GM13976 (cell line): ENCODE measurements at regions not wholly inside any gene's neighbourhood (a gene's known extent, or its start where the extent isn't known, plus 50 kb on each side); places are given as distances from the start of the nearest gene placed in this dataset.

Experiments used
- DNase-seq: peaks from one replicate; pipeline ENCODE4 v3.0.0; 2012; ENCODE audit warnings: low spot score
- in situ Hi-C: fragments of 300-500 bp; cut with MboI; formaldehyde crosslinking; loops from one replicate; pipeline ENCODE4 v1.12.0; 2022; ENCODE audit warnings: low sequenced_read_pairs, mixed read lengths, inconsistent platforms; ENCODE audit not compliant: unreplicated experiment
- TF ChIP-seq, protein P1 (sequence below): IDR thresholded peaks from 2 replicates; pipeline ENCODE4 v1.5.1; 2012; ENCODE audit warnings: borderline replicate concordance, mild to moderate bottlenecking; ENCODE audit not compliant: insufficient read depth; ENCODE audit errors: extremely low read depth, missing control alignments, control extremely low read depth

DNA sequence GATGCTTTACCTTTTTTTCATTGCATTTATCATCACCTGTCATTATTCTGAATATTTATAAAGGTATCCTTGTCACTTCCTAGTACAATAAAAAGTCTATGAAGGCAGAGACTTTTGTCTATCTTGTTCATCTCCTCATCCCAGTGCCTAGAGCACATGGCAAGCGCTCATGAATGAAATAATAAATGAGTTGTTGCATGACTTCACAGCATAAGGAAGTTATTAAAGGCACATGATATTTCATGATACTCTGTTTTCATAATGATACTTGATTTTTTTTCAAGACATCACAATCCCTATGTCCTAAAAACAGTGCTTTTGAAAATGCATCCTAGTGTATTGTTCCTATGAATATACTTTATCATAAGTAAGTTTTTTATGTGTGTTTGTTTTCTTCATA lies 310.6 kb upstream of the RSPO3 start:
- TF ChIP-seq, protein P1, sequence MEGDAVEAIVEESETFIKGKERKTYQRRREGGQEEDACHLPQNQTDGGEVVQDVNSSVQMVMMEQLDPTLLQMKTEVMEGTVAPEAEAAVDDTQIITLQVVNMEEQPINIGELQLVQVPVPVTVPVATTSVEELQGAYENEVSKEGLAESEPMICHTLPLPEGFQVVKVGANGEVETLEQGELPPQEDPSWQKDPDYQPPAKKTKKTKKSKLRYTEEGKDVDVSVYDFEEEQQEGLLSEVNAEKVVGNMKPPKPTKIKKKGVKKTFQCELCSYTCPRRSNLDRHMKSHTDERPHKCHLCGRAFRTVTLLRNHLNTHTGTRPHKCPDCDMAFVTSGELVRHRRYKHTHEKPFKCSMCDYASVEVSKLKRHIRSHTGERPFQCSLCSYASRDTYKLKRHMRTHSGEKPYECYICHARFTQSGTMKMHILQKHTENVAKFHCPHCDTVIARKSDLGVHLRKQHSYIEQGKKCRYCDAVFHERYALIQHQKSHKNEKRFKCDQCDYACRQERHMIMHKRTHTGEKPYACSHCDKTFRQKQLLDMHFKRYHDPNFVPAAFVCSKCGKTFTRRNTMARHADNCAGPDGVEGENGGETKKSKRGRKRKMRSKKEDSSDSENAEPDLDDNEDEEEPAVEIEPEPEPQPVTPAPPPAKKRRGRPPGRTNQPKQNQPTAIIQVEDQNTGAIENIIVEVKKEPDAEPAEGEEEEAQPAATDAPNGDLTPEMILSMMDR, result no peak
- no peak for DNase-seq
- in situ Hi-C loops, result no loop called here

- TF ChIP-seq, protein P1, result no peak
- in situ Hi-C loops, result no loop called here
- DNase-seq, result no peak
These were observed 307.1 kb upstream of the RSPO3 start for GRCh38 chr6:126811321-126811720.

- DNase-seq, result no peak
- TF ChIP-seq, protein P1, result no peak
- in situ Hi-C loops, result no loop called here
These were observed 306.5 kb upstream of the RSPO3 start for GRCh38 chr6:126812010-126812409.

DNA sequence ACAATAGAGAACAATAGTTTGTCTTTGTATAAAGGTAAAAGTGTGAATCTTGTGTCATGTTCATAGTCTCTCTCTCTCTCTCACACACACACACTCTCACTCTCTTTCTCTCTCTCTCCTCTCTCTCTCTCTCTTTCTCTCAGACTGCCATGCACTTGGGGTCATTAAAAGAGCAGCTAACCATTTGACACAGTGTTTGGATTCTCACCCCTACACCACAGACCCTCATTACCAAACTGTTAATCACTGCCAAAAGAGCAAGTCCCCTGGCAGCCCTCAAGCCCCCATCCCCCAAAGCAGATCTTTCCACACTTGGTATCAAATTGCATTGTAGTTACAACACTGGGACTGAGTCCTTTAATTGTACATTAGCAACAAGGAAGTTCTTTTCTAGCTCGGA lies 305.8 kb upstream of the RSPO3 start:
- no peak for DNase-seq
- in situ Hi-C loops, result no loop called here
- TF ChIP-seq, protein P1, result no peak

DNA sequence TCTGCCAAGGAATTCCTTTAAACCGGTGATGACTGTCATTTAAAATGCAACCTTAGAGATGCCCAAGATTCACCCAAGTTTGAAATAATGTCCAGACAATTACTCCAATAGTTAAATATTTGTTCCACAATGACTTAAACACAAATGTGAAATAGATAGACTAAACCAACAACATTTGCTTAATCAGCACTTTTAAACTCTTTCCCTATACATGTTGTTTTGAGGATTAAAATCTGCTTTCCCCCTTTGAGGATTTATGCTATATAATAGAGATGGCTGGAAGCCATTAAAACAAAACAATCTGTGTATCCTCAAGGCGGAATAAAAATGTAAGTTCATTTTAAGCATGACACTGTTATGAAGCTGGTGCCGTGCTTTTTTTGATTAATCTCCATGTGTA lies 297.8 kb upstream of the RSPO3 start:
- no peak for DNase-seq
- TF ChIP-seq, protein P1, result no peak
- in situ Hi-C loops, result no loop called here

- TF ChIP-seq, protein P1, result no peak
- DNase-seq, result no peak
- in situ Hi-C loops, result no loop called here
These were observed 296.8 kb upstream of the RSPO3 start for GRCh38 chr6:126821706-126822105.

DNA sequence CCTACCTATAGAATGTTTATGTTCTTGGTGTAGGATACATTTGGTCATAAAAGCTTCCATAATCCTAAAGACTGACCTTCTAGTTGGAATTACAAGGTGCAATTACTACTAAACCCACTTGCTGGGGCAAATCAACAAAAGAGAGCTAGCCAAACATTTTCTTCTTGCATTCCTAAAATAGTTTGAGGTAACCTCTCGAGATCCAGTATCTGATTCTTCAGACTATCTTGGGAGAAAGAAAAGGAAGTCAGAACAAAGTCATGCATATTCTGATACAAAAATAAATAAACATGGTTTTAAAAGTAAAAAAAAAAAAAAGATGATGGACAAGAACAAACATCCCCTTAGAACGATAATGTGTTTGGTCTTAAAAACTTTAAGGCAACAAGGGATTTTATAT lies 294.2 kb upstream of the RSPO3 start:
- TF ChIP-seq, protein P1, result no peak
- in situ Hi-C loops, result no loop called here
- no peak for DNase-seq
